Mesenchymal stem cell (in vitro differentiated cells and primary cell): ENCODE measurements at regions not wholly inside any gene's neighbourhood (a gene's known extent, or its start where the extent isn't known, plus 50 kb on each side); places are given as distances from the start of the nearest gene placed in this dataset.

Source experiments
- DNase-seq: peaks from one replicate; pipeline ENCODE4 v3.0.0-alpha.2; 2013
- H2AFZ ChIP-seq: one replicate; pipeline ENCODE4 v1.6.1; 2013; ENCODE audit warnings: low read depth, mild to moderate bottlenecking, control low read depth, inconsistent platforms, low read length, moderate library complexity
- H2AK5ac ChIP-seq: 2 replicates; pipeline ENCODE4 v1.6.1; 2013; ENCODE audit warnings: low read length, moderate library complexity, mild to moderate bottlenecking, inconsistent platforms; ENCODE audit not compliant: severe bottlenecking
- H2BK120ac ChIP-seq: one replicate; pipeline ENCODE4 v1.6.1; 2013; ENCODE audit warnings: low read depth, mild to moderate bottlenecking, inconsistent platforms, low read length, moderate library complexity
- H2BK12ac ChIP-seq, 2 experiments: one replicate each; pipeline ENCODE4 v1.6.1; 2013; ENCODE audit warnings: inconsistent platforms in 2 of 2, low read length in 2 of 2, mild to moderate bottlenecking in 2 of 2, moderate library complexity in 2 of 2, control low read depth in 1 of 2
- H2BK15ac ChIP-seq: one replicate; pipeline ENCODE4 v1.6.1; 2013; ENCODE audit warnings: mild to moderate bottlenecking, low read depth, inconsistent platforms; ENCODE audit not compliant: poor library complexity, severe bottlenecking
- H2BK5ac ChIP-seq: 2 replicates; pipeline ENCODE4 v1.6.1; 2013; ENCODE audit warnings: low read depth, mild to moderate bottlenecking, low read length, control low read depth, inconsistent platforms; ENCODE audit not compliant: poor library complexity, severe bottlenecking
- H3K14ac ChIP-seq, 2 experiments: one replicate each; pipeline ENCODE4 v1.6.1; 2013; ENCODE audit warnings: inconsistent platforms in 2 of 2, low read length in 2 of 2, control low read depth in 1 of 2, mild to moderate bottlenecking in 1 of 2, moderate library complexity in 1 of 2
- H3K18ac ChIP-seq, 2 experiments: one replicate each; pipeline ENCODE4 v1.6.1; 2013; ENCODE audit warnings: inconsistent platforms in 2 of 2, low read length in 2 of 2, control low read depth in 1 of 2, low read depth in 1 of 2, mild to moderate bottlenecking in 1 of 2
- H3K23ac ChIP-seq, 2 experiments: one replicate each; pipeline ENCODE4 v1.6.1; 2013; ENCODE audit warnings: inconsistent platforms in 2 of 2, low read length in 2 of 2, mild to moderate bottlenecking in 2 of 2, moderate library complexity in 2 of 2, control low read depth in 1 of 2
- H3K27ac ChIP-seq: 2 replicates; pipeline ENCODE4 v1.5.1; 2013; ENCODE audit warnings: mild to moderate bottlenecking, moderate library complexity, low read length, control low read depth, inconsistent platforms; ENCODE audit not compliant: poor library complexity, severe bottlenecking
- H3K27me3 ChIP-seq, 2 experiments: 2 replicates each; pipeline versions ENCODE4 v1.6.1 to v1.7.0; 2013; ENCODE audit warnings: low read length in 2 of 2, mild to moderate bottlenecking in 2 of 2, moderate library complexity in 2 of 2, control low read depth in 1 of 2, inconsistent platforms in 1 of 2; ENCODE audit not compliant: control insufficient read depth in 1 of 2, insufficient read depth in 1 of 2
- H3K36me3 ChIP-seq, 2 experiments: 2 replicates each; pipeline versions ENCODE4 v1.6.1 to v1.7.0; 2013; ENCODE audit warnings: low read length in 2 of 2, control low read depth in 1 of 2, inconsistent platforms in 1 of 2, low read depth in 1 of 2, mild to moderate bottlenecking in 1 of 2; ENCODE audit not compliant: insufficient read depth in 2 of 2, control insufficient read depth in 1 of 2
- H3K4ac ChIP-seq, 2 experiments: one replicate each; pipeline ENCODE4 v1.6.1; 2013; ENCODE audit warnings: inconsistent platforms in 2 of 2, low read length in 2 of 2, mild to moderate bottlenecking in 2 of 2, moderate library complexity in 2 of 2, control low read depth in 1 of 2, low read depth in 1 of 2
- H3K4me1 ChIP-seq: 2 replicates; pipeline ENCODE4 v1.6.1; 2013; ENCODE audit warnings: low read depth, low read length, control low read depth; ENCODE audit not compliant: control insufficient read depth, insufficient read depth
- H3K4me2 ChIP-seq: 2 replicates; pipeline ENCODE4 v1.6.1; 2013; ENCODE audit warnings: low read length, mild to moderate bottlenecking, inconsistent platforms; ENCODE audit not compliant: poor library complexity, severe bottlenecking
- H3K4me3 ChIP-seq, 2 experiments: 2 replicates each; pipeline versions ENCODE4 v1.5.1 to v1.7.0; 2013; ENCODE audit warnings: low read length in 2 of 2, mild to moderate bottlenecking in 2 of 2, control low read depth in 1 of 2, low read depth in 1 of 2; ENCODE audit not compliant: insufficient read depth in 1 of 2
- H3K79me1 ChIP-seq: replicated peaks from 2 replicates; pipeline ENCODE4 v1.6.1; 2013; ENCODE audit warnings: mild to moderate bottlenecking, control low read depth, low read length, inconsistent platforms; ENCODE audit not compliant: poor library complexity, severe bottlenecking
- H3K9ac ChIP-seq: 2 replicates; pipeline ENCODE4 v1.7.0; 2013; ENCODE audit warnings: mild to moderate bottlenecking, low read length, moderate library complexity
- H3K9me3 ChIP-seq: 2 replicates; pipeline ENCODE4 v1.7.0; 2013; ENCODE audit warnings: mild to moderate bottlenecking, low read length; ENCODE audit not compliant: control insufficient read depth
- H4K8ac ChIP-seq: one replicate; pipeline ENCODE4 v1.6.1; 2013; ENCODE audit warnings: inconsistent platforms, mild to moderate bottlenecking, low read length, moderate library complexity
- H4K91ac ChIP-seq: one replicate; pipeline ENCODE4 v1.6.1; 2013; ENCODE audit warnings: mild to moderate bottlenecking, low read length, inconsistent platforms
- WGBS: methylation state at CpG from one replicate; pipeline ENCODE4 v1.1.7; 2013; ENCODE audit warnings: mixed read lengths; 5-methylcytosine and 5-hydroxymethylcytosine counted together

GRCh38 chr22:49488943-49489342 lies 338.7 kb downstream of the BRD1 start:
- Histone ChIP-seq H3K36me3 (no peaks in the 10 kb centered on the region), H3K9me3 (no peaks in the 10 kb centered on the region), H3K23ac (no peak overlapping the region), H4K8ac (no peak overlapping the region), H3K27ac (no peak overlapping the region), H2AK5ac (no peak overlapping the region), H3K27me3 (no peaks in the 10 kb centered on the region), H2BK12ac (no peak overlapping the region), H2BK5ac (no peak overlapping the region), H3K14ac (no peak overlapping the region), H3K4ac (no peak overlapping the region), H3K4me3 (no peak overlapping the region), H2BK120ac (no peak overlapping the region), H2AFZ (no peak overlapping the region), H3K79me1 (no peaks in the 10 kb centered on the region), H3K4me2 (no peak overlapping the region), H3K4me1 (peaks cover 6% of the 10 kb centered on the region), H3K9ac (no peak overlapping the region), H4K91ac (no peak overlapping the region), H3K18ac (no peak overlapping the region), H2BK15ac (no peak overlapping the region)
- WGBS, result 91% methylated on average over 10 of the region's 10 CpGs
- DNase-seq, result no peak

GRCh38 chr22:49487950-49488349 lies 339.7 kb downstream of the BRD1 start:
- H3K27ac ChIP-seq, result no peak overlapping the region
- H3K4me3 ChIP-seq, result no peak overlapping the region
- no peaks in the 10 kb centered on the region for H3K36me3 ChIP-seq
- H3K18ac ChIP-seq, result no peak overlapping the region
- no peak for DNase-seq
- H3K4ac ChIP-seq, result no peak overlapping the region
- peaks cover 0 to 4% of the 10 kb centered on the region in 2 experiments for H3K27me3 ChIP-seq
- H2BK5ac ChIP-seq, result no peak overlapping the region
- peaks cover 6% of the 10 kb centered on the region for H3K4me1 ChIP-seq
- H3K9me3 ChIP-seq, result no peaks in the 10 kb centered on the region
- no peak overlapping the region for H2BK12ac ChIP-seq
- H2BK120ac ChIP-seq, result no peak overlapping the region
- no peak overlapping the region for H2AFZ ChIP-seq
- H2BK15ac ChIP-seq, result no peak overlapping the region
- H3K79me1 ChIP-seq, result no peaks in the 10 kb centered on the region
- WGBS, result 46% methylated on average over 10 of the region's 11 CpGs
- no peak overlapping the region for H4K91ac ChIP-seq
- no peak overlapping the region for H3K9ac ChIP-seq
- no peak overlapping the region for H2AK5ac ChIP-seq
- H3K14ac ChIP-seq, result no peak overlapping the region
- no peak overlapping the region for H3K4me2 ChIP-seq
- H4K8ac ChIP-seq, result no peak overlapping the region
- H3K23ac ChIP-seq, result no peak overlapping the region

- no peak overlapping the region for H3K14ac ChIP-seq
- no peak overlapping the region for H2AFZ ChIP-seq
- H2BK15ac ChIP-seq, result no peak overlapping the region
- H3K79me1 ChIP-seq, result no peaks in the 10 kb centered on the region
- no peak overlapping the region for H3K4me2 ChIP-seq
- H4K8ac ChIP-seq, result no peak overlapping the region
- no peak overlapping the region for H4K91ac ChIP-seq
- no peak overlapping the region for H3K18ac ChIP-seq
- WGBS, result 86% methylated on average over 7 of the region's 7 CpGs
- no peak overlapping the region for H3K4ac ChIP-seq
- DNase-seq, result no peak
- no peak overlapping the region for H2BK5ac ChIP-seq
- H3K27ac ChIP-seq, result no peak overlapping the region
- H3K4me3 ChIP-seq, result no peak overlapping the region
- no peaks in the 10 kb centered on the region for H3K36me3 ChIP-seq
- no peaks in the 10 kb centered on the region for H3K9me3 ChIP-seq
- no peak overlapping the region for H2BK120ac ChIP-seq
- no peak overlapping the region for H2BK12ac ChIP-seq
- no peak overlapping the region for H2AK5ac ChIP-seq
- H3K23ac ChIP-seq, result no peak overlapping the region
- H3K9ac ChIP-seq, result no peak overlapping the region
- peaks cover 6 to 19% of the 10 kb centered on the region in 2 experiments for H3K27me3 ChIP-seq
- H3K4me1 ChIP-seq, result peaks cover 8% of the 10 kb centered on the region
Observed at GRCh38 chr22:49486225-49486624, 341.4 kb downstream of the BRD1 start.

- H2AK5ac ChIP-seq, result no peak overlapping the region
- H3K9ac ChIP-seq, result no peak overlapping the region
- H3K27ac ChIP-seq, result no peak overlapping the region
- H3K18ac ChIP-seq, result no peak overlapping the region
- no peak for DNase-seq
- H3K14ac ChIP-seq, result no peak overlapping the region
- no peak overlapping the region for H3K4me3 ChIP-seq
- no peak overlapping the region for H3K23ac ChIP-seq
- peak overlapping the region; percentile 26 for H3K4me2 ChIP-seq
- no peaks in the 10 kb centered on the region for H3K36me3 ChIP-seq
- peaks cover 6 to 19% of the 10 kb centered on the region in 2 experiments for H3K27me3 ChIP-seq
- no peak overlapping the region for H2AFZ ChIP-seq
- H3K4ac ChIP-seq, result no peak overlapping the region
- H3K4me1 ChIP-seq, result peaks cover 8% of the 10 kb centered on the region
- H4K8ac ChIP-seq, result no peak overlapping the region
- no peak overlapping the region for H2BK120ac ChIP-seq
- no peak overlapping the region for H2BK5ac ChIP-seq
- WGBS, result 73% methylated on average over 6 of the region's 6 CpGs
- no peak overlapping the region for H2BK15ac ChIP-seq
- H4K91ac ChIP-seq, result no peak overlapping the region
- no peaks in the 10 kb centered on the region for H3K9me3 ChIP-seq
- no peak overlapping the region for H2BK12ac ChIP-seq
- no peaks in the 10 kb centered on the region for H3K79me1 ChIP-seq
Observed at GRCh38 chr22:49483946-49484345, 343.7 kb downstream of the BRD1 start.
